IMR-90 (cell line): ENCODE measurements at regions not wholly inside any gene's neighbourhood (a gene's known extent, or its start where the extent isn't known, plus 50 kb on each side); places are given as distances from the start of the nearest gene placed in this dataset.

Source experiments
- BHLHE40 ChIP-seq: fragments of 150-350 bp; IDR thresholded peaks from 2 replicates; pipeline ENCODE4 v1.6.1; 2016; ENCODE audit warnings: mild to moderate bottlenecking, low read depth, low read length
- CEBPB ChIP-seq: IDR thresholded peaks from 2 replicates; pipeline ENCODE4 v1.6.1; 2012; ENCODE audit warnings: low read depth, low read length, improper control_type of control experiment
- CTCF ChIP-seq: conservative IDR thresholded peaks from 2 replicates; pipeline ENCODE4 v1.5.1; 2012; ENCODE audit warnings: mild to moderate bottlenecking, low read depth, low read length, improper control_type of control experiment
- MAZ ChIP-seq: IDR thresholded peaks from 2 replicates; pipeline ENCODE4 v1.6.1; 2012; ENCODE audit warnings: low read depth, mild to moderate bottlenecking, low read length, improper control_type of control experiment, moderate library complexity, borderline replicate concordance
- POLR2A ChIP-seq: IDR thresholded peaks from 2 replicates; pipeline ENCODE4 v1.6.1; 2012; ENCODE audit warnings: mild to moderate bottlenecking, low read depth, low read length
- RFX5 ChIP-seq: IDR thresholded peaks from 2 replicates; pipeline ENCODE4 v1.8.0; 2012; ENCODE audit warnings: low read depth, mild to moderate bottlenecking, low read length, moderate library complexity

DNA sequence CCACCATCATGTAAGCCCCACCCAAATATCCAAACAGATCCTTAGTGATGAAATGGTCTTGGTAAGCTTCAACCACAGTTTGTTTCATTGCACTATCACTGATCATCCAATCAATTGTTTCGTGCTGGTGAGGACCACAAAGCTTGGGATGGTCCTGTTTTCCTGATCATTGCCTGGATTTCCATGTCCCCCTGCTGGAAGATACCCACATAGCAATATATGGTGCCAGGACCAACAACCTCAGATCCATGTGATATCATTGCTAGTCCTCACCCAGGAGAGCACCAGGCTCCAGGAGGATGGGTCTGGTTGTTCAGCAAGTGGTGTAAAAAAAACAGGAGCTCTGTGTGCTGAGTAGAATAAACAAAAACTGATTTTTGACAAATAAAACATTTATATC is 206.5 kb upstream of the SH3BP4 start:
- no peak for TF ChIP-seq POLR2A
- 0 out of 2 replicates have a peak, but pooled peaks have one; percentile 3 for TF ChIP-seq CTCF
- TF ChIP-seq MAZ = no peak
- no peak for TF ChIP-seq RFX5
- TF ChIP-seq BHLHE40 = no peak
- no peak for TF ChIP-seq CEBPB
